Smooth muscle cell (in vitro differentiated cells): ENCODE measurements at regions not wholly inside any gene's neighbourhood (a gene's known extent, or its start where the extent isn't known, plus 50 kb on each side); places are given as distances from the start of the nearest gene placed in this dataset.

ENCODE experiments used
- DNase-seq: peaks from one replicate; lab custom pipeline; 2025; ENCODE audit not compliant: unreplicated experiment; lab: John Stamatoyannopoulos, UW
- H2AFZ ChIP-seq: fragments of 200-600 bp; sonication (generic); 2 replicates; pipeline ENCODE4 v1.6.0; 2016; ENCODE audit warnings: antibody characterized with exemption, low read depth, mild to moderate bottlenecking
- H3F3A ChIP-seq: fragments of 200-600 bp; sonication (generic); 2 replicates; pipeline ENCODE4 v1.6.0; 2017; ENCODE audit warnings: antibody characterized with exemption, low read depth
- H3K27ac ChIP-seq: fragments of 200-600 bp; sonication (generic); 2 replicates; pipeline ENCODE4 v1.5.1; 2016; ENCODE audit warnings: low read depth, mild to moderate bottlenecking
- H3K27me3 ChIP-seq: fragments of 200-600 bp; sonication (generic); 2 replicates; pipeline ENCODE4 v1.6.1; 2016; ENCODE audit warnings: low read depth, mild to moderate bottlenecking
- H3K36me3 ChIP-seq: fragments of 200-600 bp; sonication (generic); 2 replicates; pipeline ENCODE4 v1.5.1; 2016; ENCODE audit warnings: low read depth
- H3K4me1 ChIP-seq: fragments of 200-600 bp; sonication (generic); 2 replicates; pipeline ENCODE4 v1.5.1; 2016; ENCODE audit warnings: low read depth
- H3K4me2 ChIP-seq: fragments of 200-600 bp; sonication (generic); 2 replicates; pipeline ENCODE4 v1.6.0; 2016; ENCODE audit warnings: mild to moderate bottlenecking
- H3K4me3 ChIP-seq: fragments of 200-600 bp; sonication (generic); 2 replicates; pipeline ENCODE4 v1.5.1; 2016; ENCODE audit warnings: mild to moderate bottlenecking
- H3K79me2 ChIP-seq: fragments of 200-600 bp; sonication (generic); 2 replicates; pipeline ENCODE4 v1.6.0; 2016; ENCODE audit warnings: low read depth, mild to moderate bottlenecking
- H3K9ac ChIP-seq: fragments of 200-600 bp; sonication (generic); 2 replicates; pipeline ENCODE4 v1.6.0; 2016; ENCODE audit warnings: low read depth
- H3K9me3 ChIP-seq: fragments of 200-600 bp; sonication (generic); replicated peaks from 2 replicates; pipeline ENCODE4 v1.5.1; 2016; ENCODE audit warnings: low read depth
- H4K20me1 ChIP-seq: fragments of 200-600 bp; sonication (generic); 2 replicates; pipeline ENCODE4 v1.6.0; 2016; ENCODE audit warnings: low read depth
- WGBS: methylation state at CpG from one replicate; pipeline ENCODE4 v1.1.7; 2016; ENCODE audit warnings: low lambda C conversion rate; 5-methylcytosine and 5-hydroxymethylcytosine counted together
- TF ChIP-seq, protein P1 (sequence below): fragments of 200-600 bp; sonication (generic); IDR thresholded peaks from 2 replicates; pipeline ENCODE4 v1.5.1; 2017; ENCODE audit warnings: borderline replicate concordance, mild to moderate bottlenecking, antibody characterized with exemption; ENCODE audit not compliant: insufficient read depth, poor library complexity, severe bottlenecking

DNA sequence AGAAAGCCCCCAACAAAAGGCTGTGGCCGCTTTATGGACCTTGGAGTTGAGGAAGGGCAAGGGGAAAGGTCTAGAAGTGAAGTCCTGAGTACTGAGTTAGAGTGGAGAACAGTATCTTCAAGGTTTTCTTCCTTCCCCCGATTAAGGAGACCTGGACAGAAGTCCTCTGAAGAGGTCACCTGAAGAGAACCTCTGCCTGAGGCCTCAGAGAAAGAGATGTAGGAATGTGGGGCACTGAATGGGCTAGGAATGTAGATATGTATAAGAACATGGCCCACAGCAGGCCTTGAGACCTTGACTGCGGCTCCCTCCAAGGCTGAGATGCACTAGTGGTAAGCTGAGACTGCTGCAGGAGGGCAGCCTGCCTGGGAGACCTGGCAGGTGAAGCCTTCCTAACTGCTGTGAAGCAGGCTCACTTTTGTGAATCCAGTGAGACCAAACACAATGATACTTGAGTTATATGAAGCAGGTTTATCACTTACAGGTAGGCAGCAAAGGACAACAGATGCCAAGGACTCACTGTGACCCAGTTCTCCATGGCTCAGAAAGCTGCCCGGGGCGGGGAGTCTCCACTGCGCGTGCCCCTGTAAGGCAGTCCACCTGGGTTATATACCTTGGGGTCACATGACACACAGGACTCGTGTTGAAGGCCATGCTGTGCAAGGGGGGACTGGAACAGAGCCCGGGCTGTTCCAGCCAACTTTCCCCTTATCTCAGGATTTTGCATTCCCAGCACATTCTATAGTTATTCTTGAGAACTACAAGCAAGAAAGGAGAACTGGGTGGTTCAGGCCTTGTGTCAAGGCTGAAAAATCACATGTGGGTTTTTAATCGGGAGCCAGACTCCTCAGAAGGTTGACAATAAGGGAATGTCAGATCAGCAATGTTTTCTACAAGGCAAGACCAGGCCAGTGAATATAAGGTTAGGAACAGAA, 78.8 kb upstream of the PPM1J start:
- no peak overlapping the region for H3K4me2 ChIP-seq
- H3K4me1 ChIP-seq, result peaks cover 3% of the 10 kb centered on the region
- H4K20me1 ChIP-seq, result no peaks in the 10 kb centered on the region
- H3K27me3 ChIP-seq, result no peaks in the 10 kb centered on the region
- no peak overlapping the region for H3K9ac ChIP-seq
- TF ChIP-seq, protein P1, sequence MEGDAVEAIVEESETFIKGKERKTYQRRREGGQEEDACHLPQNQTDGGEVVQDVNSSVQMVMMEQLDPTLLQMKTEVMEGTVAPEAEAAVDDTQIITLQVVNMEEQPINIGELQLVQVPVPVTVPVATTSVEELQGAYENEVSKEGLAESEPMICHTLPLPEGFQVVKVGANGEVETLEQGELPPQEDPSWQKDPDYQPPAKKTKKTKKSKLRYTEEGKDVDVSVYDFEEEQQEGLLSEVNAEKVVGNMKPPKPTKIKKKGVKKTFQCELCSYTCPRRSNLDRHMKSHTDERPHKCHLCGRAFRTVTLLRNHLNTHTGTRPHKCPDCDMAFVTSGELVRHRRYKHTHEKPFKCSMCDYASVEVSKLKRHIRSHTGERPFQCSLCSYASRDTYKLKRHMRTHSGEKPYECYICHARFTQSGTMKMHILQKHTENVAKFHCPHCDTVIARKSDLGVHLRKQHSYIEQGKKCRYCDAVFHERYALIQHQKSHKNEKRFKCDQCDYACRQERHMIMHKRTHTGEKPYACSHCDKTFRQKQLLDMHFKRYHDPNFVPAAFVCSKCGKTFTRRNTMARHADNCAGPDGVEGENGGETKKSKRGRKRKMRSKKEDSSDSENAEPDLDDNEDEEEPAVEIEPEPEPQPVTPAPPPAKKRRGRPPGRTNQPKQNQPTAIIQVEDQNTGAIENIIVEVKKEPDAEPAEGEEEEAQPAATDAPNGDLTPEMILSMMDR, result no peak
- no peak overlapping the region for H3K4me3 ChIP-seq
- H3K27ac ChIP-seq, result no peak overlapping the region
- no peaks in the 10 kb centered on the region for H3K36me3 ChIP-seq
- H3F3A ChIP-seq, result no peaks in the 10 kb centered on the region
- WGBS, result 71% methylated on average over 10 of the region's 10 CpGs
- no peaks in the 10 kb centered on the region for H3K79me2 ChIP-seq
- no peak overlapping the region for H2AFZ ChIP-seq
- no peaks in the 10 kb centered on the region for H3K9me3 ChIP-seq
- no peak for DNase-seq

DNA sequence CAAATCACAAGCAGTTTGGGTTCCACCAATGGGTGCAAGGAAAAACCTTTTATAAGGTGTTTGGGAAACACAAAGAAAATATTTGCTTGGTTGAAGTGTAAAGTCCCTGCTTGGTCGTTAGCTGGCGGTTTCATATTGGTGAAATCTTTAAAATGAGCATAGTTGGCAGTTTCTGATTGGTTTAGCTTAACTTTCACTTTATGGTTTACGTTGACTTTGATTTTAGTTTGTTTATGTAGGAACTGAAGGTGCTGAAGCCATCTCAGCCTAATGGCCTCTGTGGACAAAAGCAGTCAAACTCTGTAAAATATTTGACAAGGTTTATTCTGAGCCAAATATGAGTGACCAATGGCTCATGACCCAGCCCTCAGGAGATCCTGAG, 76.6 kb upstream of the PPM1J start:
- peaks cover 3% of the 10 kb centered on the region for H3K4me1 ChIP-seq
- no peak overlapping the region for H3K9ac ChIP-seq
- no peaks in the 10 kb centered on the region for H4K20me1 ChIP-seq
- H3K79me2 ChIP-seq, result no peaks in the 10 kb centered on the region
- peak overlapping the region; percentile 42 for H3K27ac ChIP-seq
- WGBS, result 33% methylated on average over 3 of the region's 3 CpGs
- no peak overlapping the region for H3K4me3 ChIP-seq
- H3F3A ChIP-seq, result no peaks in the 10 kb centered on the region
- H3K36me3 ChIP-seq, result no peaks in the 10 kb centered on the region
- no peak overlapping the region for H2AFZ ChIP-seq
- no peaks in the 10 kb centered on the region for H3K27me3 ChIP-seq
- peak overlapping the region; percentile 29 for H3K4me2 ChIP-seq
- H3K9me3 ChIP-seq, result no peaks in the 10 kb centered on the region
- DNase-seq, result no peak
- TF ChIP-seq, protein P1, result no peak

DNA sequence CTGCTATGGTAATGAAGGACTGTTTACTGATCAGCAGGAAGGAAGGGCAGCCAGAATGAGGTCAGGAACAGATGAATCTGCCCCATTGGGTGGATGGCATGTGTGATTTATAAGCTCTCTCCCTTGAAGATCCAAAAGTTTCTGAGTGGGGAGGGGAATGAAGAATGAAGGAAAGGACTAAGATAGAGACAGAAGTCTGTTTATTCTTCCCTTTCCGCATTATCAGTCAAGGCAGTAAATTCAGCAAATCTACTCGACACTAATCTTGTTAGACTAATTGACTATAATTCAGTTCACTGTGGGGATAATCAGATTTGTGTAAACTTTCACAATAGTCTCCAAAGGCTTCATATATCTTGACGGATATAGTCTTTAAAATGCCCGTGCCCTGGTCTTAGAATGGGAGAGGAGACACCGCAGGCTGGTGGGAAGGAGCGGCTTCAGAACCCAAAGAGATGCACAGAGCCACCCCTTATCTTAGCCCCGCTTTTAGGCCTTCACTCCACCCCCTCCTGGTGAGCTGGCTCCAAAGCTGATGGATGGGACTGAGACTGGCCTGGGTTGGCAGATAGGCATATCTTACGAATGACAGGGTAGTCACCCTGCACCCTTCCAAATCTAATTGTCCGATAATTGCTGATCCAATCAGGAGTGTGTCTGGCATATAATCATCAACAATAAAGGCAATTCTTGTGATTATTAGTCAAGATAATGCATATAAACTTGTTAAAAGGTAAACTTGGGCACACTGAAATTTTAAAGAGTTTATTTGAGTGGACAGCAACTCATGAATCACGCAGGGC, 76.0 kb upstream of the PPM1J start:
- Histone ChIP-seq H3K27me3 (no peaks in the 10 kb centered on the region), H2AFZ (no peak overlapping the region), H3K4me3 (no peak overlapping the region), H3F3A (no peaks in the 10 kb centered on the region), H3K9ac (no peak overlapping the region), H3K4me1 (peaks cover 3% of the 10 kb centered on the region), H3K27ac (peak overlapping the region; percentile 42), H3K9me3 (no peaks in the 10 kb centered on the region), H4K20me1 (no peaks in the 10 kb centered on the region), H3K4me2 (peak overlapping the region; percentile 29), H3K36me3 (no peaks in the 10 kb centered on the region), H3K79me2 (no peaks in the 10 kb centered on the region)
- 27% methylated on average over 10 of the region's 10 CpGs for WGBS
- DNase-seq, result no peak
- TF ChIP-seq, protein P1, result no peak
